ENCODE measurements at regions not wholly inside any gene's neighbourhood (a gene's known extent, or its start where the extent isn't known, plus 50 kb on each side); places are given as distances from the start of the nearest gene placed in this dataset.

- TF ChIP-seq TEAD4 (IDR thresholded peaks at IDR 0.05): no peak
- TF ChIP-seq USF1 (IDR thresholded peaks at IDR 0.05): no peak
- no peak for TF ChIP-seq FOXM1 (IDR thresholded peaks at IDR 0.05; ENCODE audit: borderline replicate concordance, low read depth)
Measured at GRCh38 chr2:194697439-194697838, 959.6 kb upstream of the SLC39A10 start.

- TF ChIP-seq TAF1 (IDR thresholded peaks at IDR 0.05; ENCODE audit: low read depth): no peak
- TF ChIP-seq TCF12 (IDR thresholded peaks at IDR 0.05; ENCODE audit: low read depth): no peak
- TF ChIP-seq EGR1 (IDR thresholded peaks at IDR 0.05): no peak
- TF ChIP-seq USF1 (IDR thresholded peaks at IDR 0.05): no peak
Measured at GRCh38 chr2:194696690-194697089, 960.3 kb upstream of the SLC39A10 start.

- no peak for TF ChIP-seq NFIC (IDR thresholded peaks at IDR 0.05)
- no peak for TF ChIP-seq USF1 (IDR thresholded peaks at IDR 0.05)
- no peak for TF ChIP-seq MAX (IDR thresholded peaks at IDR 0.05)
- TF ChIP-seq ZBTB7A (IDR thresholded peaks at IDR 0.05; ENCODE audit: low read depth): no peak
- TF ChIP-seq, protein P1, sequence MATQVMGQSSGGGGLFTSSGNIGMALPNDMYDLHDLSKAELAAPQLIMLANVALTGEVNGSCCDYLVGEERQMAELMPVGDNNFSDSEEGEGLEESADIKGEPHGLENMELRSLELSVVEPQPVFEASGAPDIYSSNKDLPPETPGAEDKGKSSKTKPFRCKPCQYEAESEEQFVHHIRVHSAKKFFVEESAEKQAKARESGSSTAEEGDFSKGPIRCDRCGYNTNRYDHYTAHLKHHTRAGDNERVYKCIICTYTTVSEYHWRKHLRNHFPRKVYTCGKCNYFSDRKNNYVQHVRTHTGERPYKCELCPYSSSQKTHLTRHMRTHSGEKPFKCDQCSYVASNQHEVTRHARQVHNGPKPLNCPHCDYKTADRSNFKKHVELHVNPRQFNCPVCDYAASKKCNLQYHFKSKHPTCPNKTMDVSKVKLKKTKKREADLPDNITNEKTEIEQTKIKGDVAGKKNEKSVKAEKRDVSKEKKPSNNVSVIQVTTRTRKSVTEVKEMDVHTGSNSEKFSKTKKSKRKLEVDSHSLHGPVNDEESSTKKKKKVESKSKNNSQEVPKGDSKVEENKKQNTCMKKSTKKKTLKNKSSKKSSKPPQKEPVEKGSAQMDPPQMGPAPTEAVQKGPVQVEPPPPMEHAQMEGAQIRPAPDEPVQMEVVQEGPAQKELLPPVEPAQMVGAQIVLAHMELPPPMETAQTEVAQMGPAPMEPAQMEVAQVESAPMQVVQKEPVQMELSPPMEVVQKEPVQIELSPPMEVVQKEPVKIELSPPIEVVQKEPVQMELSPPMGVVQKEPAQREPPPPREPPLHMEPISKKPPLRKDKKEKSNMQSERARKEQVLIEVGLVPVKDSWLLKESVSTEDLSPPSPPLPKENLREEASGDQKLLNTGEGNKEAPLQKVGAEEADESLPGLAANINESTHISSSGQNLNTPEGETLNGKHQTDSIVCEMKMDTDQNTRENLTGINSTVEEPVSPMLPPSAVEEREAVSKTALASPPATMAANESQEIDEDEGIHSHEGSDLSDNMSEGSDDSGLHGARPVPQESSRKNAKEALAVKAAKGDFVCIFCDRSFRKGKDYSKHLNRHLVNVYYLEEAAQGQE (IDR thresholded peaks at IDR 0.05; ENCODE audit: low read depth): no peak
- no peak for TF ChIP-seq RAD21 (IDR thresholded peaks at IDR 0.05; ENCODE audit: low read depth)
- no peak for TF ChIP-seq TEAD4 (IDR thresholded peaks at IDR 0.05)
- no peak for TF ChIP-seq EGR1 (IDR thresholded peaks at IDR 0.05)
- no peak for TF ChIP-seq EP300 (IDR thresholded peaks at IDR 0.05; ENCODE audit: borderline replicate concordance)
- no peak for TF ChIP-seq FOXM1 (IDR thresholded peaks at IDR 0.05; ENCODE audit: borderline replicate concordance, low read depth)
- no peak for TF ChIP-seq CREB1 (IDR thresholded peaks at IDR 0.05; ENCODE audit: low read depth)
- no peak for TF ChIP-seq CEBPB (IDR thresholded peaks at IDR 0.05)
- no peak for TF ChIP-seq YY1 (IDR thresholded peaks at IDR 0.05; ENCODE audit: low read depth)
- TF ChIP-seq TAF1 (IDR thresholded peaks at IDR 0.05; ENCODE audit: low read depth): no peak
- TF ChIP-seq TCF12 (IDR thresholded peaks at IDR 0.05; ENCODE audit: low read depth): no peak
Measured at GRCh38 chr2:194686569-194686968, 970.5 kb upstream of the SLC39A10 start.

DNA sequence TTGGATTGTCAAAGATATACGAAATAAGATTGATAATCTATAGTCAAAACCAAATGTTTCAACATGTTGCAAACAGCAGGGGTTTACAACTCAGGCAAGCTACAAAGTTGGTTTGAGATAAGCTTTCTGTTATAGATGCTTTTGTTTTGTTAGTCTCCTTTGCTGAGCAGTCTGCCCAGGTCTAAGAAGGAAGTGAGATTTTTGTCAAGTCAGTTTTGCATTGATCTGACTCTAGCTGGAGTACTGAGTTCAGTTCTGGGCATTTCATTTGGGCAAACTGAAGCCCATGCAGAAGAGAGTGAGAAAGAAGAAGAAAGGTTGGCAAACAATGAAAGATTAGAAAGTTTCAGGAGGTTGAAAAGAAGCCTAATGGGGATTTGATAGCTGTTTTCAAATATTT is 983.0 kb upstream of the SLC39A10 start:
- TF ChIP-seq USF1 (IDR thresholded peaks at IDR 0.05) (no peak), FOXM1 (IDR thresholded peaks at IDR 0.05; ENCODE audit: borderline replicate concordance, low read depth) (no peak), TEAD4 (IDR thresholded peaks at IDR 0.05) (no peak), TCF12 (IDR thresholded peaks at IDR 0.05; ENCODE audit: low read depth) (no peak), RAD21 (IDR thresholded peaks at IDR 0.05; ENCODE audit: low read depth) (no peak), YY1 (IDR thresholded peaks at IDR 0.05; ENCODE audit: low read depth) (no peak), EP300 (IDR thresholded peaks at IDR 0.05; ENCODE audit: borderline replicate concordance) (no peak), MAX (IDR thresholded peaks at IDR 0.05) (no peak), EGR1 (IDR thresholded peaks at IDR 0.05) (no peak)
- TF ChIP-seq, protein P1 (IDR thresholded peaks at IDR 0.05; ENCODE audit: low read depth): no peak

GRCh38 chr2:194672994-194673393 is 984.0 kb upstream of the SLC39A10 start:
- TF ChIP-seq EGR1 (IDR thresholded peaks at IDR 0.05): no peak
- TF ChIP-seq YY1 (IDR thresholded peaks at IDR 0.05; ENCODE audit: low read depth): no peak
- TF ChIP-seq EP300 (IDR thresholded peaks at IDR 0.05; ENCODE audit: borderline replicate concordance): no peak
- TF ChIP-seq, protein P1 (IDR thresholded peaks at IDR 0.05; ENCODE audit: low read depth): no peak
- TF ChIP-seq CEBPB (IDR thresholded peaks at IDR 0.05): no peak
- TF ChIP-seq NFIC (IDR thresholded peaks at IDR 0.05): no peak
- TF ChIP-seq USF1 (IDR thresholded peaks at IDR 0.05): no peak
- TF ChIP-seq TCF12 (IDR thresholded peaks at IDR 0.05; ENCODE audit: low read depth): no peak
- no peak for TF ChIP-seq TEAD4 (IDR thresholded peaks at IDR 0.05)
- TF ChIP-seq FOXM1 (IDR thresholded peaks at IDR 0.05; ENCODE audit: borderline replicate concordance, low read depth): no peak
- TF ChIP-seq RAD21 (IDR thresholded peaks at IDR 0.05; ENCODE audit: low read depth): no peak
- no peak for TF ChIP-seq MAX (IDR thresholded peaks at IDR 0.05)
- TF ChIP-seq TAF1 (IDR thresholded peaks at IDR 0.05; ENCODE audit: low read depth): no peak
- no peak for TF ChIP-seq CREB1 (IDR thresholded peaks at IDR 0.05; ENCODE audit: low read depth)
